GM23248 (cell line): ENCODE measurements at regions not wholly inside any gene's neighbourhood (a gene's known extent, or its start where the extent isn't known, plus 50 kb on each side); places are given as distances from the start of the nearest gene placed in this dataset.

ENCODE experiments used
- DNase-seq: peaks from one replicate; pipeline ENCODE4 v3.0.0-alpha.2; 2015
- H2AFZ ChIP-seq: fragments of 200-600 bp; sonication (generic); 2 replicates; pipeline ENCODE4 v1.6.1; 2016; ENCODE audit warnings: antibody characterized with exemption
- H3F3A ChIP-seq: fragments of 200-600 bp; sonication (generic); 2 replicates; pipeline ENCODE4 v1.6.1; 2016; ENCODE audit warnings: mild to moderate bottlenecking, antibody characterized with exemption, mixed run types; ENCODE audit not compliant: insufficient read depth
- H3K27ac ChIP-seq: fragments of 200-600 bp; sonication (generic); 2 replicates; pipeline ENCODE4 v1.5.1; 2016; ENCODE audit warnings: mild to moderate bottlenecking
- H3K27me3 ChIP-seq: fragments of 200-600 bp; sonication (generic); replicated peaks from 2 replicates; pipeline ENCODE4 v1.6.1; 2016; ENCODE audit warnings: mild to moderate bottlenecking; ENCODE audit not compliant: insufficient read depth
- H3K36me3 ChIP-seq: fragments of 200-600 bp; sonication (generic); 2 replicates; pipeline ENCODE4 v1.6.1; 2016; ENCODE audit warnings: low read depth, mild to moderate bottlenecking
- H3K4me1 ChIP-seq: fragments of 200-600 bp; sonication (generic); 2 replicates; pipeline ENCODE4 v1.6.1; 2016; ENCODE audit warnings: mild to moderate bottlenecking; ENCODE audit not compliant: insufficient read depth
- H3K4me2 ChIP-seq: fragments of 200-600 bp; sonication (generic); one replicate; pipeline ENCODE4 v1.6.1; 2016; ENCODE audit warnings: mild to moderate bottlenecking; ENCODE audit not compliant: unreplicated experiment
- H3K4me3 ChIP-seq: fragments of 200-600 bp; sonication (generic); 2 replicates; pipeline ENCODE4 v1.5.1; 2016; ENCODE audit warnings: mild to moderate bottlenecking
- H3K79me2 ChIP-seq: fragments of 200-600 bp; sonication (generic); 2 replicates; pipeline ENCODE4 v1.6.1; 2016; ENCODE audit warnings: mild to moderate bottlenecking; ENCODE audit not compliant: insufficient read depth
- H3K9ac ChIP-seq: fragments of 200-600 bp; sonication (generic); 2 replicates; pipeline ENCODE4 v1.6.1; 2016; ENCODE audit warnings: mild to moderate bottlenecking
- H3K9me2 ChIP-seq: fragments of 200-600 bp; sonication (generic); 2 replicates; pipeline ENCODE4 v1.6.1; 2016; ENCODE audit warnings: mixed run types, mild to moderate bottlenecking, moderate library complexity; ENCODE audit not compliant: insufficient read depth
- H3K9me3 ChIP-seq: fragments of 200-600 bp; sonication (generic); one replicate; pipeline ENCODE4 v1.6.1; 2017; ENCODE audit warnings: low read depth
- H4K20me1 ChIP-seq: fragments of 200-600 bp; sonication (generic); 2 replicates; pipeline ENCODE4 v1.6.0; 2016; ENCODE audit not compliant: insufficient read depth
- EZH2 ChIP-seq: fragments of 200-600 bp; sonication (generic); IDR thresholded peaks from 2 replicates; pipeline ENCODE4 v1.6.1; 2018; ENCODE audit warnings: antibody characterized with exemption, mild to moderate bottlenecking; ENCODE audit not compliant: insufficient read depth, poor library complexity, severe bottlenecking
- EZH2phosphoT487 ChIP-seq: fragments of 200-600 bp; sonication (generic); IDR thresholded peaks from 2 replicates; pipeline ENCODE4 v1.6.1; 2018; ENCODE audit warnings: antibody characterized with exemption, moderate library complexity, mild to moderate bottlenecking, low read depth; ENCODE audit not compliant: insufficient read depth
- WGBS, 2 experiments: methylation state at CpG; one replicate each; pipeline ENCODE4 v1.1.6; 2015 to 2017; ENCODE audit warnings: low lambda C conversion rate in 2 of 2, low coverage in 1 of 2; ENCODE audit errors: missing lambda C conversion rate in 2 of 2; 5-methylcytosine and 5-hydroxymethylcytosine counted together
- in situ Hi-C: fragments of 300-500 bp; cut with MboI; formaldehyde crosslinking; loops from 2 replicates; pipeline ENCODE4 v1.15.0; 2020

- no peak overlapping the region for H3K4me2 ChIP-seq
- no peaks in the 10 kb centered on the region for H4K20me1 ChIP-seq
- no peaks in the 10 kb centered on the region for H3K36me3 ChIP-seq
- H3K4me1 ChIP-seq = peaks cover 7% of the 10 kb centered on the region
- no peaks in the 10 kb centered on the region for H3K9me2 ChIP-seq
- no peak overlapping the region for H3K4me3 ChIP-seq
- no peak overlapping the region for H3K9ac ChIP-seq
- DNase-seq = no peak
- H3K27ac ChIP-seq = no peak overlapping the region
- 0 out of 2 replicates have a peak, but pooled peaks cover 4% of the 10 kb centered on the region for H3F3A ChIP-seq
- H2AFZ ChIP-seq = no peak overlapping the region
- no peaks in the 10 kb centered on the region for H3K9me3 ChIP-seq
- in situ Hi-C loops = no loop called here
- H3K79me2 ChIP-seq = no peaks in the 10 kb centered on the region
- no peaks in the 10 kb centered on the region for H3K27me3 ChIP-seq
- 89 to 97% methylated on average over 5 of the region's 5 CpGs for WGBS, 2 experiments
- TF ChIP-seq EZH2 (no peak), EZH2phosphoT487 (no peak)
Observed at GRCh38 chr9:88807426-88807825, 183.8 kb upstream of the S1PR3 start.

- Histone ChIP-seq H3K79me2 (no peaks in the 10 kb centered on the region), H3K4me3 (no peak overlapping the region), H4K20me1 (no peaks in the 10 kb centered on the region), H3K9ac (no peak overlapping the region), H3K36me3 (no peaks in the 10 kb centered on the region), H3K27me3 (no peaks in the 10 kb centered on the region), H3K9me2 (no peaks in the 10 kb centered on the region), H3K9me3 (no peaks in the 10 kb centered on the region), H3F3A (0 out of 2 replicates have a peak, but pooled peaks cover 4% of the 10 kb centered on the region), H3K4me2 (no peak overlapping the region), H2AFZ (no peak overlapping the region), H3K27ac (no peak overlapping the region), H3K4me1 (peaks cover 7% of the 10 kb centered on the region)
- in situ Hi-C loops = no loop called here
- TF ChIP-seq EZH2phosphoT487 (no peak), EZH2 (no peak)
- 80 to 83% methylated on average over 4 of the region's 4 CpGs for WGBS, 2 experiments
- DNase-seq = peak; percentile 33
Observed at GRCh38 chr9:88808019-88808656, 183.1 kb upstream of the S1PR3 start.

- DNase-seq = no peak
- TF ChIP-seq EZH2phosphoT487 (no peak), EZH2 (no peak)
- WGBS, 2 experiments = 89 to 92% methylated on average over 4 of the region's 5 CpGs
Observed at GRCh38 chr9:88808761-88809354, 182.4 kb upstream of the S1PR3 start.

GRCh38 chr9:88809355-88810161 lies 181.7 kb upstream of the S1PR3 start:
- Histone ChIP-seq H3K9me3 (no peaks in the 10 kb centered on the region), H3F3A (no peaks in the 10 kb centered on the region; the same call in 1 of the 2 replicates), H2AFZ (no peak overlapping the region), H3K9me2 (no peaks in the 10 kb centered on the region), H3K4me2 (no peak overlapping the region), H3K4me1 (peaks cover 8% of the 10 kb centered on the region), H3K27ac (no peak overlapping the region), H3K36me3 (no peaks in the 10 kb centered on the region), H4K20me1 (no peaks in the 10 kb centered on the region), H3K79me2 (no peaks in the 10 kb centered on the region), H3K4me3 (no peak overlapping the region), H3K9ac (no peak overlapping the region), H3K27me3 (no peaks in the 10 kb centered on the region)
- DNase-seq = no peak
- in situ Hi-C loops = no loop called here
- 60 to 67% methylated on average over 9 of the region's 9 CpGs for WGBS, 2 experiments
- no peak for TF ChIP-seq EZH2phosphoT487
- no peak for TF ChIP-seq EZH2

More at GRCh38 chr9:88808761-88809354, 182.4 kb upstream of the S1PR3 start:
- H3K4me1 ChIP-seq = peaks cover 6% of the 10 kb centered on the region
- no peaks in the 10 kb centered on the region for H3K79me2 ChIP-seq
- in situ Hi-C loops = no loop called here
- no peak overlapping the region for H3K4me3 ChIP-seq
- no peak overlapping the region for H3K27ac ChIP-seq
- no peaks in the 10 kb centered on the region for H3K9me3 ChIP-seq
- no peaks in the 10 kb centered on the region for H4K20me1 ChIP-seq
- H3F3A ChIP-seq = 0 out of 2 replicates have a peak, but pooled peaks cover 4% of the 10 kb centered on the region
- no peaks in the 10 kb centered on the region for H3K9me2 ChIP-seq
- no peaks in the 10 kb centered on the region for H3K36me3 ChIP-seq
- H3K27me3 ChIP-seq = no peaks in the 10 kb centered on the region
- H3K9ac ChIP-seq = no peak overlapping the region
- no peak overlapping the region for H3K4me2 ChIP-seq
- H2AFZ ChIP-seq = no peak overlapping the region
